NOMO-1 treated with DMSO at 0.1 percent for 48 hours (cell line): ENCODE measurements at regions not wholly inside any gene's neighbourhood (a gene's known extent, or its start where the extent isn't known, plus 50 kb on each side); places are given as distances from the start of the nearest gene placed in this dataset.

Source experiments
- DNase-seq: peaks from one replicate; lab custom pipeline; 2025; ENCODE audit not compliant: unreplicated experiment; lab: John Stamatoyannopoulos, UW

DNA sequence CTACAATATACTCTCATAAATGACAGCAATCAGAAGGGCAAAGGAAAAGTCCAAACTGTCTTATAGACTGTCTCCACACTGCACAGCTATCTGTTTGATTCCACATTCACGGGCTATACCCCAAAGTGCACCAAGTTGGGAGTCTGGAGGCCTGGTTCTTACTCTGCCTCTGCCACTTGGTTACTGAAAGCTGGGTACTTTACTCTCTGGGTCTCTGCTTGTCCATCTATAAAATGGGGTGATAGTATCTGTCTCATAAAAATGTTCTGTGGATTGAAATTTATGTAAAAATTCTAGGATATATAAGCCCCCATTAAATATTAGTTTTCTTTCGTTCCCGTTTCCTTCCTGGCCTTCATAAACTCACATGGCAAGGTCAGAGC, 86.5 kb downstream of the CD164 start:
- DNase-seq: no peak

DNA sequence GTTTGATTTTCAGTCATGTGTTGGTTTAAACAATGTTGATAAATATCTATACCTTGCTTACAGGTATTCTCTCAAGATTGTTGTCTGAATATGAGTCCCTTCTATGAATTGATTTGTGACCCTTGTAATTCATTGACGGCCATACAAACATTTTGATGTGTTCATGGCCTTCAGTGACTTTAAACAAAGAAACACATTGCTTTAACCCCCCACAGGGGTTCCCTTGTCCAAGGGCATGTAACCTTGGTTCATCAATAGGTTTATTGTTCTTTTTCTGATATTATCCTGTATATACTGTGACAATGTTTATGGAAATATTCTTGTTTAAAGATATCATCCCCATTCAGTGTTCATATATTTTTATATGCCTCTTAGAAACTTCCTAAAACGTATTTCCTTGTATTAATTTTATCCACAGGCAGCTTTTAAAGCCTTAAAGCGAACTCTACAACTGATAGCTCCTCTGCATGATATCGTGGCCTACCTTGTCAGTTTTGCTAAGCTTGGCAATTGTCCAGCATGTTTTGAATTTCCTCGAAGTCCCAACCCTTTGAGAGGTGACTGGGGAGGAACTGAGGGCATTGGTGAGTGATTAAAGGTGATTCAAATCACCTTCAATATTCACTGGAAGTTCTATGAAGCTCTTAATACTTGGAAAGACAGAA, 87.0 kb downstream of the CD164 start:
- DNase-seq: no peak

DNA sequence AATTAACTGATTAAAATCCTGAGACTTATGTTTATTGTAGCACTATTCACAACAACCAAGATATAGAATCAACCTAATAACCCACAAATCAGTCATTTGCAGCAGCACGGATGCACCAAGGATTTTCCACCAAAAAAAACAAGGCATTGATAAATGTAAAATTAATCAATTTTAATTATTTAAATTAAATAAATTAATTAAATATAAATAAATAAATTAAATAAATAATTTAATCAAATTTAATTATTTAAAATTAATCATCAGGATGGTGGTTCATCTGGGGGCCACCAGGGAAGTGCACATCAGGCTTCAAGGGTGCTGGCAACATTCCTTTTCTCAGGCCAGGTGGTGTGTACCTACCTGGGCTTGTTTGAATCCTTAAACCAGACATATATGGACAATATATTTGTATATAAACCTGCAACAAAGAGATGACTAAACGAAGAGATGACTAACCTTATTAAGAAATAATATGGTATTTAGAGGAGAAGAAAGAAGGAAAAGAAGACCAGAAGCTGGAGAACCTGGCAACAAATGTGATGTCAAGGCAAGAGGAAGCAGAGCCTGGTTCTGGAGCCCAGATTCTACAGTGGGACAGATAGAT, 89.2 kb downstream of the CD164 start:
- peak; percentile 4 for DNase-seq

DNA sequence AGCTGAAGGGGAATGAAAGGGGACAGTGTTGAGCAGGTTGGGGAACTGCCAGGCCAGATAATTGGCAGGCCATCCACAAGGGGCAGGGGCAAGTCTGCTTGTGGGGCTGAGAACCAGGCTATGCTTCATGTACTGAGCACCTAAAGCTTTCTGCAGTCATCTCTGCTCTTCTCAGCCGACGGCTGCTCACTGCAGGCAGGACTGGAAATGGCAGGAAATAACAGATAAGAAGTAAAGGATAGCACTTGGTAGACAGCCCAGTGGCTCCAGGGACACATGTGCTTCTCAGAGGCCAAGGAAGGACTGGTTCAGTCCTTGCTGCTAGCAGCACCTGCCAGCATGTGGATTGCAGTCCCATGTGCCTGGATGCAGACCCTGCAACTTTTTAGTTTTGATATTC, 89.8 kb downstream of the CD164 start:
- no peak for DNase-seq

DNA sequence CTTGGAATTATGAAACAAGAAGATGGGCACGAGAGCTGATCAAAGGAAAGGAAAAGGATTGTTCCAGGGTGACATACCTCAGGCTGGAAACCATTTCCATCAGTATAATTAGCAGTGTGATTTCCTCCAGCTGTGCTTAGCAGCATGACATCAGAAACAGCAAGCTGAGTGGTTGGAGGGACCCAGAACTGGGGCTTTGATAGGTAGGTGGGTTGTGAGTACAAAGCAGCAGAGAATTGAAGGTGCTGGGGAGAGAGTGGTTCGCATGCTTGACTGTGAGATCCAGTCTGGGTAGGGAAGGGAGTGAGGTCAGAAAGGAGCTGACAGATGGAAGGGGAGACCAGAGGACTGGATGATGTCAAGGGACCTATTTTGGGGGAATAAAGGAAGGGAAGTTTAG, 90.4 kb downstream of the CD164 start:
- DNase-seq: no peak

DNA sequence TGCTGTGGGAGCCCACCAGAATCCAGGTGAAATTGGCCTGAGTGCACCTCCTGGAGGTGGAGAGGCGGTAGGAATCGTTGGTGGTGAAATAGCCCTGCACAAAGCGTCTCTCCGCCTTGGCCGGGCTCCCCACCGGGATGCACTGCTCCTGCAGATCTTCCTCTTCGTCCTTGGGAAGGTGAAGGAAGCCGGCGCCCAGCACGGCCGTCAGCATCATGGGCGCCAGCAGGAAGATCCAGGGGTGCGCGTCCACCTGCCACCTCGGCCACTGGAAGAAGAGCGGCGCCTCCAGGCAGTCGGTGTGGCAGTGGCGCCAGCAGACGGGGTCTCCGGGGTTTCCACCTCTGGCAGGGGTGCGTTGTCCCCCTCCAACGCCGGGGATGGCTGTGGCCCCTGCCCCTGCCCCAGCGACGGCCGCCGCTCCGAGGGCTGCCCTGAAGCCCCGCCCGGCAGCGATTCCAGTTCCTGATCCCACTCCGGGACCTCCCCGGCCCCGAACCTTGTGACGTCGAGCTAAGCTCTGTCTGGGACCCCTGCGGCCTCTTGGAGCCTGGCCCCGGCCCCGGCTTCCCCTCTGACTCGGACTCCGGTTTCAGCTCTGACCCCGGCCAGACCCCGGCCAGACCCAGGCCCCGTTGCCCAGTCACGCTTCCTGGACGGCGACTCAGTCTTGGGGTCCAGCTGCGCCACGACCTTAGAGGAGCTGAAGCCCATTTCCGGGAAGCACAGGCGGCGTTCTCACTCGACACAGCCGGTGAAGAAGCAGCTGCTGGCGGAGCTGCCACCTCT, 91.9 kb downstream of the CD164 start:
- no peak for DNase-seq

DNA sequence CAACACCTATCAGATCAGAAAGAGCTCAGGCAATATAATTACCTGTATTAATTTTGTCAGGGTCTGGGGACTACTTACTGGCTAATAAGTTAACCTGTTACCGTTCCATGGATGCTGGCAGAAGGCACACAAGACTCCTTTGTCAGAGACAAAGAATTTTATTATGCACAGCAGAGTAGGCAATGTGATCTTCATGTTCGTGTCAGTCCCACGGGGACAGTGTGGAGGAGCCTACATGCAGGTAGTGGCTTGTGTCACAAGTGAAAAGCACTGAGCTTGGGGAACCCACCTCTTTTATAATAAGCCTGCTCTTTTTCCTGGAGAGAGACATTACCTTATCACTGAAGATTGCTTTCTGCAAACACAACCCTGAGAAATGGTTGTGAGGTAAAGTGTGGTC, 96.9 kb downstream of the CD164 start:
- no peak for DNase-seq

DNA sequence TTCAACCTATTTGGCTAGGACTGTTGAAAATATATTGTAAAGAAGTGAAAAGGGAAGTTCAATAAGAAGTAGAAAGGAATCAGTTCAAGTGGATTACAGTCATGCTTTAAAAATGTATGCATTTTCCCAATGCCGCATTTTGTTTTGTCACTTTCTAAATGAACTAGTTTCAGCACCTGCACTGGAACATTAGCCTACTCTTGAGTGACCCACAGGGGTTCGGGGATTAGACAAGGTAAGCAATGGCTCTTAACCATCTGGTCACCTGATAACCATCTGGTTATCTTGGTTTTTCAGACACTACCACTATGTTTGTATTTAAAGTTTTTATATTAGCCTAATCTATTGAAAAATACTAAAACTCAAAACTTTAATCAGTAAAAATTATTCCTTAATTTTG, 97.6 kb downstream of the CD164 start:
- DNase-seq: peak; percentile 18

DNA sequence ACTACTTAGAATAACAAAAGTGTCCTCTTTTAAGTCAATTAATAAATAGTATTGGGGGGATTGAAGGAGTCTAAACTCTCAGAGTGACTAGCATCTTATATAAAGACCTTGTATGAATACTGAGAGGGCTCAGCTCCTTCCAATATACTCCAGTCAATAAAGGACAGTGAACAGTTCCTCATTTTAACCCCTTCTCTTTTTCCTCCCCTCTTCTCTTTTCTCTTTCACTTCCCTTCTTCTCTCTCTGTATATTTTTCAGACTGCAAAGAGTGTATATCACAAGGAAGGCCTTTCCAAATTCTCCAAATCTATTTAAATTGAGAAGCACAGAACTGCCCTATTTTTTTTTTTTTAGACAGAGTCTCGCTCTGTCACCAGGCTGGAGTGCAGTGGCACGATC, 99.5 kb downstream of the CD164 start:
- peak; percentile 93 for DNase-seq

DNA sequence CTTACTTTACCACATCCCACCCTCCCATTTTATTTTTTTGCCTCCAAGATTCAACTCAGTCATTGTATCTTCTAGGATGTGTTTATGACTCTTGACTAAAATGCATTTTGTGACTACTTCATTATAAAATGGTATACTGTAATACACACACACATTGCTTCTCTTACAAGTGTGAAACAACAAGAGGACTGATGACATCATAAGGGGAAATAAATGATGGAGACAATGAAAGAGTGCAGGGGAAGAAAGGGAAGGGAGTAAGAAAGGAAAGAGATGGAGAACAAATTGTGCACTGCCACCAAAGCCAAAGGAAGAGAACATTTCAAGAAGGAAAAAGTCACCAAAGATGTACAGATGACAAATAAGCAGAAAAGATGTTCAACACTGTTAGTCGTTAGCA, 102.6 kb downstream of the CD164 start:
- no peak for DNase-seq

DNA sequence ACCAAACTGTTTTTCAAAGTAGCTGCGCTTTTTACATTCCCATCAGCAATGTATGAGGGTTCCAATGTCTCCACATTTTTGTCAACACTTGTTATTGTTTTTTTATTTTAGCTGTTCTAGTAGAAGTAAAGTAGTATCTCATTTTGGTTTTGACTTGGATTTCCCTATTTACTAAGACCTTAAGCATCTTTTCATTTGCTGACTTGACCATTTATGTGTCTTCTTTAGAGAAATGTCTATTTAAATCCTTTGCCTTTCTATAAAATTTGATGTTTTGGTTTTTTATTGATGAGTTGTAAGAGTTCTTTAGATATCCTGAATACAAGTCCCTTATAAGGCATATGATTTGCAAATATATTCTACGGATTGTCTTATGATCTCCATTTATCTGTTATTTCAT, 110.6 kb downstream of the CD164 start:
- no peak for DNase-seq

DNA sequence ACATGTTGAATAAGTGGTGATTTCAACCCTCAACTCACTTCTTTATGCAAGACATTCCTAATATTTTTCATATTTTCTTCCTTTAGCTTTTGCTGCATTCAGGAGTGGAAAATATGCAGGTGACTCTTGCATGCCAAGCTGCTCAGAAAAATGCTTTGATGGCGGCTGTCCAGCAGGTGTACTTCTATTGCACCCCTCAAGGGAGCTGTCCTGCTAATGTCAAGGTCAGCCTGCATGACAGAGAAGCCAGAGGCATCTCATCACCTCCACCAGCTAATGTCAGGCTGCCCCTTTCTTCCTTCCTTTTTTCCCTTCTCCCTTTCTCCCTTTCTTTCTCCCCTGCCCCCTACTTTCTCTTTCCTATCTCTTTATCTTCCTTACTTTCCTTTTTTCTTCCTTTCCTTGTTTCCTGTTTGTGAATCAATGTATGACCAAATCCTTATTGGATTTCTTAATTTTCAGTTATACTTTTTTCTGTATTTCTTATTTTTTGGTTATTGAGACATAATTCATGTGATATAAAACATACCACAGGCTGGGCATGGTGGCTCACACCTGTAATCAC, 112.2 kb downstream of the CD164 start:
- no peak for DNase-seq

DNA sequence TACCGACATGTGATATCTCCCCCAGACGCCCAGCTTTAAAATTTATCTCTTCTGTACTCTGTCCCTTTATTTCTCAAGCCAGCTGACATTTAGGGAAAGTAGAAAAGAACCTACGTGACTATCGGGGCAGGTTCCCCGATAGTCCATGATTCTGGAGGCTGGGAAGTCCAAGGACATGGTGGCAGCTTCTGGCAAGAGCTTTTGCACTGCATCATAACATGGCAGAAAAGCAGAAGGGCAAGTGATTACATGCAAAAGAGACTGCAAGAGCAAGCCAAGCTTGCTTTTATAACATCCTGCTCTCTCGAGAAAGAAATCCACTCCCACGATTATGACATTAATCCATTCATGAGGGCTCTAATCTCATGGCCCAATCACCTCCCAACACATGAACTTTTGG, 113.2 kb downstream of the CD164 start:
- DNase-seq: no peak

DNA sequence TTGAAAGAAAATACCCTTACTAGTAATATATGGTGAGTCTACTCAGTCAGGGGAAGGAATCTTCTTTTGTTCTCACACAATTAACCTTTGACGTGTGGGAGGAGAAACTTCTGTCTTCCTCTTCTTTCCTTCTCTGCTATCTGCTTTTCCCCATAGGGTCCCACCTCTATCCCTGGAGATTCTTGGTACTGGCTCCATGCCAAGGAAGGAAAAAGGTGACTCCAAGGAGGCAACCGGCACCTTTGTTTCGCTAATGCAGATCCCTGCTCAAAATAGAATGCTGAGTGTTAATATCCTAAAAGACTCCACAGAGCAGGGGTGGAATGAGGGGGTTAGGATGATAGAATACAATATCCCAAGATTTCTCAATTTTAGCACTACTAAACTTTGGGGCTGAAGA, 116.7 kb downstream of the CD164 start:
- no peak for DNase-seq

DNA sequence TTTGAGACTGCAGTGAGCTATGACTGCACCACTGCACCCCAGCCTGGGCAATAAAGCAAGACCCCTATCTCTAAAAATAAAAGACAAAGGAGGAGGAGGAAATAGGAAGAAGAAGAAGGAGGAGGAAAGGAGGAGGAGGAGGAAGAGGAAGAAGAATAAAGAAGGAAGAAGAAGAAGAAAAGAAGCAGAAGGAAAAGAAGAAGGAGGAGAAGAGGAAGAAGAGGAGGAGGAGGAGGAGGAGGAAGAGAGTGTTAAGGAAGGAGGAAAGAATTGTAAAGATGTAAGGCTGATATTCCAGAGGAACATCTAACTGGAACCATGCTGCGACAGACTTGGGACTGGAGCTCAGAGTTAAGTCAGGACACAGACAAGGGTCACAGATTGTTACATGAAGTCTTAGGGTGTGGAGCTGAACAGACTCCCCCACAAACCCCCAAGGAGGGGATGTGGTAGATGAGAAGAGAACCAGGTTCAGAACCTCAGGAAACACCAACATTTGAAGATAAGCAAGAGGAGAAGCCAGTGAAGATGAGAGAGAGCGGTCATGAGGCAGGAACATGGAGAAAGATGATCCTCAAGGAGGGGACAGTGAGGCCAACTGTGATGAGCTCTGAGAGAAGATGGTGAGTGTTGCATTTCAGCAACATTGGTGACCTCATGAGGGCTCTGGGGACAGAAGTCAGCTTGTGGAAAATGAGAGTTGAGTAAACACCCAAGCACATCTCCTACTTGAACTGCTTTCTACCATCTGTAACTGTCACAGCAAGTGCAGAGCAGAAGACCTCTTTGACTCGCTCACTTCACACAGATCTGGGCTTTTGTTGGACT, 118.2 kb downstream of the CD164 start:
- no peak for DNase-seq

DNA sequence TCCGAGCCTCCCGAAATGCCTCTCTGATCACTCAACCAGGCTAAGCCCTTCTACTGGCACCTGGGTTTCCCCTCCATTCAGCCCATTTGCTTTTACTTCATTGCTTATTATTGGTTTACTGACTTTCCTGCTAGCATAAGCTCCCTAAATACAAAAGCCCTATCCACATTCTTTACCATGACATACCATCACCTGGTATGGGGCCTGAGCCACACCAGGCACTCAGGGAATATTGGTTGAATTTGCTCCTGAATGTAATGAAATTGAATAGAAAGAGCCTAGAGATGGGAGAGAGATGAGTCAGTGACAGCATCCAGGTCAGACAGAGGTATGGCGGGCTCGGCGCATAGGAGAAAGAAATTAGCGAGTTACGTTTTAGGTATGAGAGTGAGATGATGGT, 120.0 kb downstream of the CD164 start:
- DNase-seq: no peak

DNA sequence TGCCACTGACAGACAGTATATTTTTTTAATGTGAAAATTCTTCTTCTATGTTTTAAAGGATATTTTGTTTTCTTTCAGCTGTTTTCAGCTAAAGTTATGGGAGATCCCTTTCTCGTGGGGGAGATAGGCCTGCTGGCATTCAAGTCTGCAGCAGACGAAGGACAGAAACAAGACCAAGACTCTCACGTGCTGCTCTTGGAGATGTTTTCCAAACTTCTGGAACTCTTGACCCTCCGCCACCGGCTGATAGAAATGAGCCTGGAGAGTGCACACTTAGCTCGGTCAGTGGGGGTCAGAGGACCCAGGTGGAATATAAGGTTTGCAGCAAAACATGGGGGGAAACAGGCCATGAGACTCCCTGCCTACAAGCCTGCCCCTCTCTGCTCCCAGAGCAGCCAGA, 120.5 kb downstream of the CD164 start:
- no peak for DNase-seq

DNA sequence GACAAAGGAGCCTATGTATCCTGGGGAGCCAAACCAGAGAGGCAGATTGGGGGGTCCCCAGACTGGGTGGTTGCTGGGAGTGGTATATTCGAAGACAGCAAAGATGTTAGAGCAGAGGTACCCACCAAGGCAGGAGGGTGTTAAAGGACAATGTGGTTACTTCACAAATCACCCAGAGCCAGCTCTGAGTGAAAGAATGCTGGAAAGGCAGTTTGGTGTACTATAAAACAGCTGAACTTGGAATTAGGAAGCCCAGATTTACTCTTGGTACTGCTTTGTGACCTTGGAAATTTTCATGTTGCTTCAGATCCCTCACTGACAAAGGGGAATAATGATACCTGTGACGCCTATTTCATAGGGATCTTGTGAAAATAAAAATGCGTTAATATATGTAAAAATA, 121.6 kb downstream of the CD164 start:
- no peak for DNase-seq

DNA sequence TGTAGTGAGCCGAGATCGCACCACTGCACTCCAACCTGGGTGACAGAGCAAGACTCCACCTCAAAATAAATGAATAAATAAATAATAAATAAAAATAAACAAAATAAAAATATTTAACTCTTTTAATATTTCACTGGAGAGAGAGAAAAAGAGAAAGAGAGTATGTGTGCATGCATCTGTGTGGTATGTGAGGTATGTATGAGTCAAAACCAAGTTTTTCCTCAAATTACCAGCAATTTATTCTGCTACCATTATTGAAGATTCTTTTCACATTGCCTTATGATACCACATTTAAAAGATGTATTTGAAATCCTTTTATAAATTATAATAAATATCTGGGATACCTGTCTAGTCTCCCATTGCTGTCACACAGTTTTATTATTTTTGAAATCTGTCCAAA, 122.1 kb downstream of the CD164 start:
- DNase-seq: no peak

DNA sequence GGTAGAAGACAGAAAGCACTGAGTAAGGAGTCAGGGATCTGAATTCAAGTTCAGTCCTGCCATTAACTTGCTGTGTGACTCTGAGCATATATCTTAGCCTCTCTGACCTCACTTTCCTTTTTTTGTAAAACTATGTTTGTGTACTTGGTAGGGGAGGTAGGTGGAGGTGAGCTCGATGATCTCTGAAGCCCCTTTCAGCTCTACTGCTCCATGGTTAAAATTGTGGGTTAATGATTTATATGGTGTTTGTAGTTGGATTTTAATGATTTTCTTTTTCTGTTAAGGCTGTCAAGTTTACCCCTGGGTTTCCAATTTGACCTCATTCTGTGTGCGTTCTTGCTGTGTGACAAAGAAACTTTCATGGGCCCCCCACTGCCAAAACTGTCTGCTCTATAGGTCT, 124.1 kb downstream of the CD164 start:
- no peak for DNase-seq

DNA sequence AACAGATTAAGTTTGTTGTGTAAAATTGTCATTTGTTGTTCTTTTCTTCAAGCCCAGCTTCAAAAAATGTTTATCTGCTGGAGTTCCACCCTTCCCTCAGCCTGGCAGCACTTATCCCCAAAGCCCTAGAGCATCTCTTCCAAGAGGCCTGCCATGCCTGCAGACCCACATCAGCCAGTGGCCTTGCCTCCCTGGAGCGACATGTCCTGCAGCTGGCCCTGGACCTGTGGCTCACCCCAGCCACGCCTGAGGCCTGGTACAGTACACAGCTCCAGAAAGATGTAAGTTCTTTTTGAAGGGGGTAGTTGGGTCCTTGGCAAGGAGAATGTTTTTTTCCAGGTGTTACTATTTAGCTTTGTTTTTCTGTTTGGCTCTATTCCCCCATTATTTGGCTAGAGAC, 124.8 kb downstream of the CD164 start:
- no peak for DNase-seq
